ENCODE measurements at regions not wholly inside any gene's neighbourhood (a gene's known extent, or its start where the extent isn't known, plus 50 kb on each side); places are given as distances from the start of the nearest gene placed in this dataset.

GRCh38 chr2:200742426-200742825 is 69.3 kb upstream of the BZW1 start:
- Histone ChIP-seq H3K27me3 (ENCODE audit: control insufficient read depth, extremely low read depth, insufficient read depth, low read length) (no peaks in the 10 kb centered on the region), H3K9me3 (ENCODE audit: control insufficient read depth, low read depth, low read length) (no peaks in the 10 kb centered on the region), H3K36me3 (ENCODE audit: control insufficient read depth in 2 of 2, extremely low read depth in 1 of 2, insufficient read depth in 2 of 2, low read length in 2 of 2) (no peaks in the 10 kb centered on the region), H3K9me1 (ENCODE audit: control insufficient read depth, extremely low read depth, insufficient read depth, low read length) (no peaks in the 10 kb centered on the region), H3K9ac (ENCODE audit: control insufficient read depth, extremely low read depth, insufficient read depth, low read length) (no peak overlapping the region), H3K4me3 (ENCODE audit: control insufficient read depth in 2 of 3, extremely low read depth in 1 of 3, insufficient read depth in 2 of 3, low read depth in 1 of 3, low read length in 3 of 3) (no peak overlapping the region), H3K4me1 (ENCODE audit: control insufficient read depth, extremely low read depth, insufficient read depth, low read length) (no peaks in the 10 kb centered on the region), H3K4me2 (ENCODE audit: control insufficient read depth, extremely low read depth, insufficient read depth, low read depth, low read length) (no peak overlapping the region), H4K20me1 (ENCODE audit: control insufficient read depth, extremely low read depth, insufficient read depth, low read length) (no peaks in the 10 kb centered on the region), H2AFZ (ENCODE audit: control insufficient read depth, low read length) (no peak overlapping the region), H3K79me2 (ENCODE audit: control insufficient read depth, insufficient read depth, low read length) (no peaks in the 10 kb centered on the region), H3K27ac (ENCODE audit: control insufficient read depth, insufficient read depth, low read length) (no peak overlapping the region)
- DNase-seq (ENCODE audit: low read depth, low spot score) (no peak), FAIRE-seq (no peak)
- no peak for TF ChIP-seq CTCF (optimal IDR thresholded peaks at IDR 0.05 in 1 of 3, IDR thresholded peaks at IDR 0.05 in 1 of 3, conservative IDR thresholded peaks at IDR 0.05 in 1 of 3; ENCODE audit: extremely low read depth in 1 of 3, insufficient read depth in 2 of 3, low read length in 3 of 3)
- dilution Hi-C loops (cut with MboI; ENCODE audit: extremely low pct_ligation_motif_present, low sequenced_read_pairs) = no loop called here

- FAIRE-seq (no peak), DNase-seq (ENCODE audit: low read depth, low spot score) (no peak)
- no peak overlapping the region for H3K27ac ChIP-seq (ENCODE audit: control insufficient read depth, insufficient read depth, low read length)
- no peak overlapping the region for H3K9ac ChIP-seq (ENCODE audit: control insufficient read depth, extremely low read depth, insufficient read depth, low read length)
- no peak overlapping the region for H2AFZ ChIP-seq (ENCODE audit: control insufficient read depth, low read length)
- H4K20me1 ChIP-seq (ENCODE audit: control insufficient read depth, extremely low read depth, insufficient read depth, low read length) = no peaks in the 10 kb centered on the region
- H3K4me3 ChIP-seq (ENCODE audit: control insufficient read depth in 2 of 3, extremely low read depth in 1 of 3, insufficient read depth in 2 of 3, low read depth in 1 of 3, low read length in 3 of 3) = no peak overlapping the region
- dilution Hi-C loops (cut with MboI; ENCODE audit: extremely low pct_ligation_motif_present, low sequenced_read_pairs) = no loop called here
- H3K9me1 ChIP-seq (ENCODE audit: control insufficient read depth, extremely low read depth, insufficient read depth, low read length) = no peaks in the 10 kb centered on the region
- no peaks in the 10 kb centered on the region for H3K9me3 ChIP-seq (ENCODE audit: control insufficient read depth, low read depth, low read length)
- H3K36me3 ChIP-seq (ENCODE audit: control insufficient read depth in 2 of 2, extremely low read depth in 1 of 2, insufficient read depth in 2 of 2, low read length in 2 of 2) = no peaks in the 10 kb centered on the region
- no peak overlapping the region for H3K4me2 ChIP-seq (ENCODE audit: control insufficient read depth, extremely low read depth, insufficient read depth, low read depth, low read length)
- H3K79me2 ChIP-seq (ENCODE audit: control insufficient read depth, insufficient read depth, low read length) = no peaks in the 10 kb centered on the region
- H3K4me1 ChIP-seq (ENCODE audit: control insufficient read depth, extremely low read depth, insufficient read depth, low read length) = no peaks in the 10 kb centered on the region
- H3K27me3 ChIP-seq (ENCODE audit: control insufficient read depth, extremely low read depth, insufficient read depth, low read length) = no peaks in the 10 kb centered on the region
- no peak for TF ChIP-seq EZH2 (IDR thresholded peaks at IDR 0.05; ENCODE audit: low read length)
- TF ChIP-seq CTCF (optimal IDR thresholded peaks at IDR 0.05 in 1 of 3, IDR thresholded peaks at IDR 0.05 in 1 of 3, conservative IDR thresholded peaks at IDR 0.05 in 1 of 3; ENCODE audit: extremely low read depth in 1 of 3, insufficient read depth in 2 of 3, low read length in 3 of 3) = no peak
Observed at GRCh38 chr2:200743042-200743676, 68.6 kb upstream of the BZW1 start.

All from keratinocyte (primary cell).